ENCODE measurements at regions not wholly inside any gene's neighbourhood (a gene's known extent, or its start where the extent isn't known, plus 50 kb on each side); places are given as distances from the start of the nearest gene placed in this dataset.
A peak's percentile ranks its signal among the peaks of the same experiment; 100 is the strongest.

DNA sequence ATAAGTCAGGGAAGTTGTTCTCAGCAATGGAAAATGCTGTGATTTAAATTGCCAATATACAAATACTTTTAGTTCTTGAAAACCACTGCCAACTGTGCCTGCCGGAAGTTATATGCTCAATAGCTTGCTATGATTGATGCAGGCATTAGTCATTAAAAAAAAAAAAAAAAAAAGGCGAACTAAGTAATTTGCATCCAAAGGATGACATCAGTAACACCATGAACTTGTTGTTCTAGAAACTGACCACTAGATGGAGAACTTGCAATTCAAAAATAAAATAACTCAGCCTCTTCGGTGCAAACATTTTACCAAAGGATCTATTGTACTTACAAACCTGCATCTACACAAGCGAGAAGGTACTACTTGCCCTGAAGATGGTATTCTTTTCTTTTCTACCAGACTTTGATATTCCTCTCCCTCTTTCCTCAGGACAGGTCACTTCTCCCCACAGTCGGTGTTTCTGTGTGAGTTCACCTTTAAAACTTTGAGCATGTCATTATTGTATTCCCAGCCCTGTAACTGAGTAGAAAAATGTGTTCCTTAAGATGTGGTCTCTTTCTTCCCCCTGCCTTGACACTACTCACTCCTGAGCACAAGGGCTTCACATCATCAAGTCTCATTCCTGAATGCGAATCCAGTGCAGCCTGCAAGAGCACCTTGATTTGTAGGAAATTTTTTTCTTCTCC lies 115.0 kb upstream of the VEPH1 start:
- DNase-seq, result peak; percentile 72

DNA sequence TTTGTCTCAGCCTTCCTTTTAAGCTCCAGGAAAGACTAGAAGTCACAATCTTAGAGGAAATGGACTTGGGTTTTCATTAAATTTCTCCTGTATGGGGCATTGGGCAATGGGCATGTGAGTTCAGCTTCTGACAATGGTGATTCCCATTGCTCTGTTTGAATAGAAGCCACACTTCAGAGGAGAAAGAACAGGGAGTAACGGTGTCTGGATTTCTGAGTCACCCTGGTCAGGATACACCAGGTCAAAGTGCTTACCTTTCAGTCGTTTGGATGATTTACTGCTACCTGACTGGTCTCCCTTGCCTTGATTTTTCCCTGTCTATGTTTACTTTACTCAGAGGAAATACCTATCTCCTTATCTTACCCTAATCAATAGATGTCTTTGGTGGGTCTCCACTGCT lies 111.7 kb upstream of the VEPH1 start:
- DNase-seq, result no peak

DNA sequence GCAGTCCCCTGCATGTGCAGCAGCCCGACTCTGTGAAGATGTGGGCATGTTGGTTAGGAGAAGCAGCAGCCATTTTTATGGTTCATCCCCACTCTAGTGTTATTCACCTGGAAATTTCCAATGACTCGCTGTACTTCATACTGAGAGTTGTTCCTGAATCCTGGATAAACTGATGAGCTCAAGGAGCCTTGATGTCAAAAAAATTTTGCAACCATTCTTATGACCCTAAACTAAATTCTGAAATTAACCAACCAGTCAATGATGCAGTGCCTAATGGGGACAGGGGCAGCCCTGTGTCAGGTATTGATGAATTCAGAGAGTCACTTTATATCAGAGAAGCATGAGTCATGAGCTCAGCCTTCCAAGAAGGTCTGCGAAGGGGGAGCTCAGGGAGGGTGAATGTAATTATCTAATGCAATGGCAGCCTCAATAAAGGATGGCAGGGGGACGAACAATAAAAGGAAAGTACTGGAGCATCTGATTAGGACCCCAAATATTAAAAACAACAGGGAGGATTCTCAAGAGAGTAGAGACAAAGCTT lies 108.4 kb upstream of the VEPH1 start:
- no peak for DNase-seq

DNA sequence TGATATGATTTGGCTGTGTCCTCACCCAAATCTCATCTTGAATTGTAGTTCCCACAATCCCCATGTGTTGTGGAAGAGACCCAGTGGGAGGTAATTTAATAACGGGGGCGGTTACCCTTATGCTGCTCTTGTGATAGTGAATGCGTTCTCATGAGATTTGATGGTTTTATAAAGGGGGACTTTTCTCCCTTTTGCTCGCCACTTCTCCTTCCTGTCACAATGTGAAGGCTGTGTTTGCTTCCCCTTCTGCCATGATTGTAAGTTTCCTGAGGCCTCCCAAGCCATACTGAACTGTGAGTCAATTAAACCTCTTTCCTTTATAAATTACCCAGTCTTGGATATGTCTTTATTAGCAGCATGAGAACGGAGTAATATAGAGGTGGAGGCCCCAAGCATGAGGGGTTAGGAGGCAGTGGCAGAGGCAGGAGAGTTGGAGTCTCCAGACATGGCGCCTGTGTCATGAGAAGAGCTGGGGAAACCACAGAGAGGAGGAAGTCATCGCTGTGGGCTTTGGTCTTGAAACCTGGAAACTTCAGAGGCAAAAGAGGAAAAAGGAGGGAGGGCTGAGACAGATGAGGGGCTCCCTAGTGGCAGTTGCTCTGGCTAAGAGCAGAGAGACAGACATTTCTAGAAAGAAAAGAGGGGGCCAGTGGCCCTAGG lies 107.8 kb upstream of the VEPH1 start:
- peak; percentile 29 for DNase-seq

DNA sequence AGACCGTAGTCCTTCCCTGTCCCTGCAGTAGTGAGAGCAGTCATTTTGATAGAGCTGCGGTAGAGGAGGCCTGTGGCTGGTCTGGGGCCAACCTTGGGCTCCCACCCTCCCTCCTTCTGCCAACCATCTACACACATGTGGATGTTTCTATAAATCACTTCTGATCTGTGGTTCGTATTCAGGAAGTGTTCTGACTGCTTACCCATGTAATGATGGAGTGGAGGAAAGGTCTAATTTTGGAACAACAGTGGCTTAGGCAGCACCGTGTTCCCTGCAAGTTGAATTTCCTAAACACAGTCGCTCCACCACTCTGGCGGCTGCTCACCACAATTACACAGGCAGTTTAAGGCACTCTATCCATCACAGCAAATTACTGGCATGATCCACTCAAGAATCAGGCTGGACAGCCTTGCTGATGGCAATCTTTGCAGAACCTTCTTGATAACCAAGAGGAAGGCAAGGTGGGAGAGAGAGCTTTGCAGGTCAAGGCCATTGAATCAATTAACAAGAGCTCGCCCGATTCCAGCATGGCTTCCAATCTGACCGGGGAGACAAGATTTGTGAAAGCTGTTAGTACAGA lies 104.7 kb upstream of the VEPH1 start:
- no peak for DNase-seq

DNA sequence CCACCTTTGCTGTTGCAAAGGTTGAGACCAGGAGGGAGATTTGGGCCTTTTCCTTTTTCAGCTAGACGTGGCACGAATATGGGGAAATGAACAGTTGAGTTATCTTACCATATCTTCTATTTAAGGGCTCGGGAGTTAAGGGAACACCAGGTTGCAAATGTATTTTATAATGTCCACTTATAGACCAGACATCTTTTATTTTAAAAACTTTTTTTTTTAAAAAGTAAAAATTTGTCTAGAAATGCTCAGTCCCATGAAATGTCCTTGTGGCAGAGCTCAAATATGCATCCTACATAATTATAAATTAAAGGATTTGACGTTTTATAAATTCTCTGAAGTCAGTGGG lies 103.6 kb upstream of the VEPH1 start:
- DNase-seq, result no peak

DNA sequence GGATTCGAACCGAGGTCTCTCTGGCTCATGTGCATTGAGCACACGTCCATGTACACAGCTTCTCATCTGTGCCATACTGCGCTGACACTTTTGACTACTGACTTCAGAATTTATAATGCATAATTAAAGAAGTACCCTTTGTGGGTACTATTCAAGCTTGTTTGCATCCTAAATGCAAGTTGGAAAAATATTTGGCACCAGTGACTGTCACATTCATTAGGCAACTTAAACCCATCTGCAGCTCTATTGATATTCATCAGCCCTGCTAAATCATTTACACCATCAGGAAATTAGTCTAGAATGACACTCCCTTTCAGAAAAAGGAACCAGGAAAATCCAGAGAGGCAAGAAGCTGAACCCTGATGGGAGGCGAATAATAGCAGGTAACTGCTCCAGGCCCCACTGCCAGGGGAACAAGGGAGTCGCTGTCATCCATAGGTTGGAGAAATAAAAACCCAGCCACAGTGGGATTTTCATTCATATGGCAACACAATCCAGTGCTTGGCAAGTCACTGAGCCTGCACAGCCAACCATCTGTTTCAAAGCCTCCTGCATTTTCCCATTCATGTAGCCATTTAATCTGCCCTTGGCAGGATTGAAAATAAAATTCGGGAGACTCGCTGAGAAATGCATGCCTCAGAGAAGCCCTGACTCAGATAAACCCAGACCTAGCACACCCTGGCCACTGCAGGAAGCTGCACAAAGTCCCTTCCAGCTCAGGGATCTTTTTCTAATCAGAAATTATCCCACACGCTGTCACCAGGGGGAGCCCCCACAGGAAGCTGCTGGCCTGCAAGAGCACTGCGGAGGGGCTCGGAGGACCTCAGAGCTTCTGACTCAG lies 103.0 kb upstream of the VEPH1 start:
- DNase-seq, result peak; percentile 73

DNA sequence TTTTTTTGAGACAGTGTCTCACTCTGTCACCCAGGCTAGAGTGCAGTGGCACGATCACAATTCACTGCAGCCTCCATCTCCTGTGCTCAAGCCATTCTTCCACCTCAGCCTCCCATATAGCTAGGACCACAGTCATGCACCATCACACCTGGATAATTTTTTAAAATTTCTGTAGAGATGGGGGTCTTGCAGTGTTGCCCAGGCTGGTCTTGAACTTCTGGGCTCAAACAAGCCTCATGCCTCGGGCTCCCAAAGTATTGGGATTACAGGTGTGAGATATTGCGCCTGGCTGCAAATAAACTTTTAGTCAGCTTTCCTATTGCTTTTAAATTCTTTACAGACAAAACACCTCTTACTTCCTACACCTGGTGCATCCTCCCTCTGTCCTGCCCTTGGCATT lies 102.1 kb upstream of the VEPH1 start:
- DNase-seq, result no peak

DNA sequence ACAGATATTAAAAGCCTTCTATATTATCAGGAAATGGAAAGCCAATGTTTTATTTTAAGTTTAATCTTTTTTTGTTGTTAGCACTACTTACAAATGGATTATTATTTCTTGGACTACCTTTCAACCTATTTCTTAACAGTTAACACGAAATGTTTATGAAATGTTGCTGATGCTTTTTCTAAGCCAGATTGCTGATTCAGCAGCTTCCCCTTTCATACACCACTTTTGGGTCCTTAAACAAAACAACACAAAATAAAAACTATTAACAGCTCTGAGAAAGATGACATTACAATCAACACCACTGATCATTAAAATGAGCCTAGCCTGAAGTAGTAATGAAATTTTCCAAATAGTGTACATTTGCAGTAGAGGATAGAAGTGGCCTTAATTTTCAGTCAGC lies 99.2 kb upstream of the VEPH1 start:
- no peak for DNase-seq

DNA sequence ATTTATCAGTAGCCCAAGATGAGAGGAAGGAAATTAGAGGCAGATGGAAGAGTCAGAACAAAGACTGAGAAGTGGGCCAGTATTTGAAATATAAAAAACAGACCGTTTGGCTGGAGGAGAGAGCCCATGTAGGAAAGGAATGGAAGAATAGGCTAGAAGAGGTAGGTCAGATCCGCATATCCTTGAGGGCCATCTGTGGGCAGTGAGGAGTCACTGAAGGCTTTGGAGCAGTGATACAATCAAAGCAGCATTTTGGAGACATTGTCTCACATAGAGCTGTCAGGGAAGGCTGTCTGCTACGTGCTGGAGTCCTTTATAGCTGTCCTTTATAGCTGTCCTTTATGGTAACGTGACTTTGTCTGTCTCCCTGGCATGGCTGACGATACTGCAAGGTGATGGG lies 92.0 kb upstream of the VEPH1 start:
- no peak for DNase-seq

DNA sequence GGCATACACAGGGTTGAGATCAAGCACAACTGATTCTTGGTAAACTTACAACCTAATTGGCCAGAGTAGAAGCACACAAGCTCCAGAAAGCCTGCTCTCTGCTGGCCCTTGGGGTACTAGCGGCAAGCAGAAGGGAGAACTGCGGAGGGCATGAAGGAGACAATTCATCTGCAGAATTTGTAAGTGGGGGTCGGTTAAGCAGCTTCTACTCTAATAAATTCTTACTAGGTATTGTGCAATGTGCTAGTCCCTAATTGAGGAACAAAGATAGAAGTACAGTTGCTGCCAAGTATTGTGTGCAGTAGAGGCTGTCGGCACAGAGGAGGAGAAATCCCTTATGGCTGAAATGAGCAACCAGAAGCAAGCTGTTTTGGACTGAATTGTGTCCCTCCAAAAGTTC lies 91.2 kb upstream of the VEPH1 start:
- peak; percentile 17 for DNase-seq

DNA sequence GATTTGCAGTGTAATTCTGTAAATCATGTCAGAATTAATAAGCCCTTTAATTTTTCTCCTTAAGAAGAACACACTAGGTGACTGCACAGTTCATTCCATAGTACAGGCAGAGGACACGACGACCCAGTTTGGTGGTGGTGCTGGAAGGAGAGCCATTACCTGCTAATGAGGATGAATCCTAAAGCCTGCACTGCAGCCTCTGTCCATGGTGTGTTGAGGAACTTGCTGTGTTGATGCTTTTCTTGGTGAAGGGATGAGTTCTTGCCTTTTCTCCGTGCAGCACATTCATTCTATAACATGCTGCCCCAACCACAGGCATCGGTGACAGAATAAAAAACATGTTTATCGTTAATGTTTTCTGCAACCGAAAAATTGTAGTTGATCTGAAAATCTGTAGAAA lies 89.6 kb upstream of the VEPH1 start:
- DNase-seq, result no peak

DNA sequence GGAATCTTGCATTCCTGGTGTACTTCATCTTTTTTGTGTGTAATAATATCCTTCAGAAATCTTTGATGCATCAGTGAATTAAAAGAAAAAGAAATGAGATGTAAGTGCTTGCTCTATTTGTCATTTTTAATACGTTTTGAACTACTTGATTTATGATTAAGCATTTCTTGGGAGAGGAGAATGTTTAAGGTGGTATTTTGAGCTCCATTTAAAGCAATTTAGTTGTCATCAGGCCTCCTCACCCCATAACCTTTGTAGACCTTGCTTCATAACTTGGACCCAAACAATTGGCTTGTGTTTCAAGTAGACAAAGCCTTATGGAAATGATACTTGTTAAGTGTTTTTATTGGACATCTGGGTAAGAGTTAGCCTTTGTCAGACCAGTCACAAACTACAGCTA lies 87.1 kb upstream of the VEPH1 start:
- no peak for DNase-seq

DNA sequence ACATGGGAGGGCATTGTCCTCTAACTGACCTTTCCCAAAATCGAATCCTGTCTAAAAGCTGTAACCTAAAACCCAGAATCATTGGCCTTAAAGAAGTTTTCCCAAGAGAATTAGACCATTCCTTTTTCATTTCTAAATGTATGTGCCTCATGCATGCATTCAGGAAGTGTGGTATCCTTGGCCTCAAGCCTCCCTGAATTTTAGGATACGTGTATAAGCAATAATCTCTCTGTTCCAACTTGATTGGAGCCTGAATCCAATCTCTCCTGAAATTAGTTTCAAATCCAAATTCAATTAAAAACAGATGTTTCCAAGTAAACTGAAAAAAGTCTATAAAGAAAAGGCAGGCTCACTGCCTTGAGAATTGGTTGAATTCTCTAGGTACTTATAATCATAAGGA lies 86.0 kb upstream of the VEPH1 start:
- DNase-seq, result no peak

DNA sequence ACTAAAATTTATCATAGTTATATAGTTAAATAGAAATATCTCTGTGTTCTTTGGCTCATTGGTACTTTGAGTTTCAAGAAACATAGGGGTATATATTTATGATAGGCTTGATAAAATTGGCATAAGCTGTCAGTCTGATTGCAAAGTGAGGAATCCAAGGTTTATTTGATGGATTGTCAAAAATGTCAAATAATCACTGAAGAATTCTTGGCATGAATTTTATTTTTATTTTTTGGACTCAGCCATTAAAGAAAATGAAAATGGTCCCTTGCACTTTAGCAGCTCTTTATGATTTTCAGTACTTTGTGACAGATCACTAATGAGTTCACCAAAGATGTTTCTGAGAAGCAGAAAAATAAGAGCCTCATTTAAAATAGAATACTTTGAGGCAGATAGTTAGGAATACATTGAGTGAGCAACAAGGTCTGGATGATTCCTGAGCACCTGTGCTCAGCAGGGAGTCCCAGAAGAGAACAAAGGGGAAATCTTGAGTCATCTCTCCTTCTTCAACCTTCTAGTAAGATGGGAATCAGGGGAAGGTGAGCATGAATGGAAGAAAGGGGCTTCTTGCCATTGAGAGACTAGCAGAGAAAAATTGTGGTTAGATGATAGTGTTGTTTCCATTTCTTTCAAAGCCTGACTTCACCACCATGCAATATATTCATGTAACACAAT lies 85.3 kb upstream of the VEPH1 start:
- no peak for DNase-seq

DNA sequence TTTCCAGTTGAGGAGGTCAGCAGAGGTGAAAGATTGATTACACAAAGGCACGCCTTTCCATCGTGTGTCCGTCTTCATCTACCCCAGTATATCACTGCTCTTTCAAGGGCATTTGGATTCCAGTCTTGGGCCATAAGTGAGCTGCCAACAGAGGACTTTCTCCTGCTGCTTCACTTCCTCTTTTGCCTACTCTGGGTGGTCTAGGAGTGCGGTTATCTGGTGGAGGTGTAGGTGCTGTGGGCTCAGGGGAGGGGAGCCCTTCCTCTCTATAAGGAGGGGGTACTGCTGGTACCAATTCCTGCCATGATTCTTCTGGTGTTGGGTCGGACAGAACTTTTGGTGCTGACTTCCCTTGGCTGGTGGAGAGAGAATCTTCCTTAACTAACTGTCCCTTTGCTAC lies 83.1 kb upstream of the VEPH1 start:
- DNase-seq, result no peak

DNA sequence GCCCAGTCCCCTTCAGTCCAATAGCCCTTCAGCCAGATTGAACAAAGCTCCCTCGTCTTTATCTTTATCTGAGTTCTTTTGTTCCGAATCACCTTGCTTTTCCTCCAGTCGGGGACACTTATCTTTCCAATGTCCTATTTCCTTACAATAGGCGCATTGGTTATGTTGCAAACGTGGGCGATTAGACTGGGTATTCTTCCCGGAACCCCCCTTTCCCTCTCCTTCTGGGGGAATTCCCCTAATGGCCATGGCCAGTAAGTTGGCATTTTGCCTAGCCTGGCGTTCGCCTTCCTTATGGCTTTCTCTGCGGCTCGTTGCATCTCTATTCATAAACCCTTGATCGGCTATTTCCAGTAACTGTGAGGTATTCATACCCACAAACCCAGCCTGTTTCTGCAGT lies 82.2 kb upstream of the VEPH1 start:
- no peak for DNase-seq

DNA sequence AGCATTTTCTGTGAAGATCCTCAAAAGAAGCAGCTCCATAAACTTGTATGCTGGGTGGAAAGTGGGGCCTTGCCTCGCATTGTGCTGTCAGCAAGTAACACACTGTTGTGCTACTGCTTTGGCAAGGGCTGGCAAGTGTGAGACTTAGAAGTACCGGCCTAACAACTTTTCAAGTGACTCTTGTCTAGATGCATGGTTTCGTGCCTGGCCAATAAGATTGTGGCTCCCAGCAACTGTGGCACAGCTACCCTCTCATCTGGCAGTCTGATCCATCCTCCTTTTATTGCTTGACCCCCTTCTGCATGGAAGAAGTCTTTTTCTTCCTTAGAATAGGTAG lies 79.4 kb upstream of the VEPH1 start:
- DNase-seq, result no peak

DNA sequence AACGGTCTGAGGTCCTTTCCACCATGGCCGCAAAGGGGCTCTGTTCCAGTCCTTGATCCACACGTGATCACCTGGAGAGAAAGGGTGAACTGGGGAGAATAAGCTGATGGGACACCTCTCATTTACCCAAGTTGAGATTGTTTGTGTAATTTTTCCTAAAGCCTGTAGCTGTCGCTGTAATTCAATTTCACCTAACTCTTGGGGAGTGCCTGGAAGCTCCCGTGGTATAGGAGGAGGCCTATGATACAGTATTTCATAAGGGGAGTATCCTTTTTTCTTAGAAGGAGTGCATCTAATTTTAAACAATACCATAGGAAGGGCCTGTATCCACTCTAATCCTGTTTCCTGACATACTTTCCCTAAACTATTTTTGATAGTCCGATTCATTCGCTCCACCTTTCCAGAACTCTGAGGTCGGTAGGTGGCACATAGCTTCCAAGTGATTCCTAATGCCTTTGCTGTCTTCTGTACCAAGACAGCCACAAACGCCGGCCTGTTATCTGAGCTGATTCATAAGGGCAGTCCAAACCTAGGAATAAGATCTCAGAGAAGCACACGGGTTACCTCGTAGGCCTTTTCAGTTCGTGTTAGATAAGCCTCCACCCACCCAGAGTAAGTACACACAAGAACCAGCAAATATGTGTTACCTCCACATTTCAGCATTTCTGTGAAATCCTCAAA lies 78.9 kb upstream of the VEPH1 start:
- peak; percentile 66 for DNase-seq

DNA sequence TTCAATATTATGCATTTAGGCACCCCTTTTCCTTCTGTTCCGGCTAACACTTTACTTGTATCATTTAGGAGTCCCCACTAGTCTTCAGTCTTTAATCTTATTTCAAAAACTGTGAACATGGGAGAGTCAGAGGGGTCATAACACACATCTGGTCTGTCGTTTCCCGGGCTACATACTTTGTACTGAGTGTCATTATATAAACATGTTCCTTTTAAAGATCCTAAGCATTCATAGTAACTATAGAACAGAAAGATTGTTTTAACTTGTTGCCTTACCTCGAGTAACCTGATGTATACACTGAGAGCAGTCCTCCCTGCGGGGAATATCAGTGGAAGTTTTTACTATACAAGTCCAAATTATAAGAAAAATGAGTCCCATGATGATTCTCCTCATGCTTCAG lies 78.2 kb upstream of the VEPH1 start:
- no peak for DNase-seq

DNA sequence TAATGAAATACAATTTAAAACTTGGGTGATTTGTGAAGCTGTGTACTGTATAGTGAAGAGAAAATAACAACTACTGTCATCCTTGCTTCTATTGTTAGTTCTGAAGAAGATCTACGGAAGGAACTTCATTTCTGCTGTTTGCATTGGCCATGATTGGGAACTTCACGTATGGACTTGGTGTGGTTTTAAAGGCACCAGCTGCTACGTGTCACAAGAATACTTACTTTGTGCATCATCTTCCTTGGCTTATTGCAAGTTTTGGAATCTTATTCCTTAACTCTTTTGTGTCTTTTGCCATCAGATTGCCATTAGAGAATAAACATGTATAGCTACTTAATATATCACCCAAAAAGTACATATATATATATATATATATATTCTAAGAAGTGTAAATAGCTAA lies 75.0 kb upstream of the VEPH1 start:
- no peak for DNase-seq

DNA sequence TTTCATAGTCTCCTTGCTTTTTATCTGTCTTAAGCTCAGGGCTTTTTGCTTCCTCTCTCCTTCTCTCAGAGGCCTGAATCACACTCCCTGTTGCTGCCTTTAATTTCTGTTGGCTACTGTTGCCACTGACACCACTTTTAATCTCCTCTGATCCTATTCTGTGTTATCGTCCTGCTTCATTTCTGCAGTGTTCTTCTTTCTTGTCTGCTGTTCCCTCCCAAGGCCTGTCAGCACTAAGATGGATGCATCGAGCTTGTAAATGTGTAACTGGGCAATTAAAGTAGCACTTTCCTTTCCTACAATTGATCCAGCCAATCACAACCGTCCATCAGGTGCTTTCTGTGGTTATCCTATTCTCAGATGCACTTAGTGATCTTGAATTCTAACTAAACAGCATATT lies 71.3 kb upstream of the VEPH1 start:
- no peak for DNase-seq
